AG10803 (cell line): ENCODE measurements at regions not wholly inside any gene's neighbourhood (a gene's known extent, or its start where the extent isn't known, plus 50 kb on each side); places are given as distances from the start of the nearest gene placed in this dataset.

Experiments
- DNase-seq: peaks from one replicate; pipeline ENCODE4 v3.0.0; 2010; ENCODE audit warnings: low read depth
- H3K4me3 ChIP-seq: 2 replicates; pipeline ENCODE4 v1.5.1; 2011; ENCODE audit warnings: mild to moderate bottlenecking, low read length, control low read depth
- TF ChIP-seq, protein P1 (sequence below): conservative IDR thresholded peaks from 2 replicates; pipeline ENCODE4 v1.5.1; 2011; ENCODE audit warnings: mild to moderate bottlenecking, low read length, control low read depth, inconsistent platforms

DNA sequence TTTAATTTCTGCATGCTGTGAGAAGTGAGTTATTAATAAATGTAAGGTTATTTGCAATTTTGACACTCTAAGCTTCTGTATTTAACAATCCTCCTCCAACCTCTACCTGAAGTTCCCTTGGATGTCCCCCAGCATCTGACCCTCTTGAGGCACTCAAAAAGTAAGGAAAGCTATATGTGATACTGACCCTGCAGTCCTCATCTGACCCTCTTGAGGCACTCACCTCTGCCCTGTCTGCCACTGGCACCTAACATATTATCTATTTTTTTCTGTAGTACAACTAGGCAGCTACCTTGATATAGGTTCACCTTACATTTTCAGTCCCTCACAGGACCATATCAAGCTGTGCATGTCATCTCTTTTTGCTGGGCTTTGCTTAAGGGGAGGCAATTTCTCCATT lies 583.4 kb upstream of the PKDCC start:
- DNase-seq, result no peak
- H3K4me3 ChIP-seq, result no peak overlapping the region
- TF ChIP-seq, protein P1, sequence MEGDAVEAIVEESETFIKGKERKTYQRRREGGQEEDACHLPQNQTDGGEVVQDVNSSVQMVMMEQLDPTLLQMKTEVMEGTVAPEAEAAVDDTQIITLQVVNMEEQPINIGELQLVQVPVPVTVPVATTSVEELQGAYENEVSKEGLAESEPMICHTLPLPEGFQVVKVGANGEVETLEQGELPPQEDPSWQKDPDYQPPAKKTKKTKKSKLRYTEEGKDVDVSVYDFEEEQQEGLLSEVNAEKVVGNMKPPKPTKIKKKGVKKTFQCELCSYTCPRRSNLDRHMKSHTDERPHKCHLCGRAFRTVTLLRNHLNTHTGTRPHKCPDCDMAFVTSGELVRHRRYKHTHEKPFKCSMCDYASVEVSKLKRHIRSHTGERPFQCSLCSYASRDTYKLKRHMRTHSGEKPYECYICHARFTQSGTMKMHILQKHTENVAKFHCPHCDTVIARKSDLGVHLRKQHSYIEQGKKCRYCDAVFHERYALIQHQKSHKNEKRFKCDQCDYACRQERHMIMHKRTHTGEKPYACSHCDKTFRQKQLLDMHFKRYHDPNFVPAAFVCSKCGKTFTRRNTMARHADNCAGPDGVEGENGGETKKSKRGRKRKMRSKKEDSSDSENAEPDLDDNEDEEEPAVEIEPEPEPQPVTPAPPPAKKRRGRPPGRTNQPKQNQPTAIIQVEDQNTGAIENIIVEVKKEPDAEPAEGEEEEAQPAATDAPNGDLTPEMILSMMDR, result no peak

DNA sequence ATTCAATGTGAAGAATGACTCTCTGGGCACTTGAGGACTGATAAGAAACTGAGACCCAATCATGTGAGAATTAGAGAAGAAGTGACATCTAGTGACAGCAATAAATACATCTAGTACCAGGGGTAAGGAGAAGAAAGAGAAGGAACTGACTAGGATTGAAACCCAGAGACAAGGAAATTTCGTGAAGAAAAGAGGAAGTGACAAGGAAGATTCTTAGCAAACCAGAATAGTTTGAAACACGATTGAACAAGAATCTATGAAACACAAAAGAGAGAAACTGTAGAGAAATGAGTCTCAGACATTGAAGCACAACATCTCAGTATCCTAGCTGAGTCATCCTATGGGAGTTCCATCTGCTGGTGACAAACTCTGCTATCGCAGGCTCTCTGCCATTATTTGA lies 571.9 kb upstream of the PKDCC start:
- no peak for DNase-seq
- TF ChIP-seq, protein P1, result no peak
- H3K4me3 ChIP-seq, result no peak overlapping the region

DNA sequence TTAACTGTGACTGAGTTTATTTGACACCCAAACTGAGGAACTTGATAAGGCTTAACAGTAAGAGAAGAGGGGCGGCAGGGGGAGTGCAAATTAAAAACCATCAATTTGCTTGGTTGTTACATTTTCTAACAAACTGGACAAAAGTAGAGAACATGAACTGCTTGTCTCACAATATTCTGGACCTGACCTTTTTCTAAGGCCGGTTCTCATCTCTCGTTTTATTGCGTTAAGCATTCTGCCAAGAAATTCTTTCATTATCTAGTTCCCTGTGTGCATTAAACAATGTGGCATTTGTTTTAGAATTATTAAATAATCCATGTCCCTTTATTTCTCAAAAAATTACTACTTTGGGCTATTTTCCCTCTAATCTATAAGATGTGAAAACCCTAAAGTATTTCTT lies 565.2 kb upstream of the PKDCC start:
- TF ChIP-seq, protein P1, result no peak
- no peak for DNase-seq
- H3K4me3 ChIP-seq, result no peak overlapping the region

DNA sequence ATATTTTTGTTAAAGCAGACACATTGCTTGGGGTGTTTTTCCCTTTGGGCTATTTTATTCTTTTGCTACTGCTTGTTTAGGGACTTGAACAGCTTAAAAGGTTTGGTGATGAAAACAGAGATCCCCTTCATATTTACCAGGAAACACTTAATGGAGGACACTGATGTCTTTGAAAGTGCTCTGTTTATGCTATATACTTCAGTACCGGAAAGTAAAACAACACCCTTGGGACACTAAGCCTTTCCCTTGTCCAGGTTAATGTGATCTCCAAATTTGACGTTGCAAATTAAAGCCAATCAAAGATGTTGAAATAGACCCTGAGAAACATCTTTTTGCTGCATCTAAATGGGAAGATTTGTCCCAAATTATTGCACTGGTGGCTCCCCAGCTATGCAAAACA lies 564.6 kb upstream of the PKDCC start:
- H3K4me3 ChIP-seq, result no peak overlapping the region
- no peak for DNase-seq
- TF ChIP-seq, protein P1, result no peak

GRCh38 chr2:41483982-41484857 lies 563.6 kb upstream of the PKDCC start:
- DNase-seq, result no peak
- TF ChIP-seq, protein P1, result no peak
- H3K4me3 ChIP-seq, result no peak overlapping the region

DNA sequence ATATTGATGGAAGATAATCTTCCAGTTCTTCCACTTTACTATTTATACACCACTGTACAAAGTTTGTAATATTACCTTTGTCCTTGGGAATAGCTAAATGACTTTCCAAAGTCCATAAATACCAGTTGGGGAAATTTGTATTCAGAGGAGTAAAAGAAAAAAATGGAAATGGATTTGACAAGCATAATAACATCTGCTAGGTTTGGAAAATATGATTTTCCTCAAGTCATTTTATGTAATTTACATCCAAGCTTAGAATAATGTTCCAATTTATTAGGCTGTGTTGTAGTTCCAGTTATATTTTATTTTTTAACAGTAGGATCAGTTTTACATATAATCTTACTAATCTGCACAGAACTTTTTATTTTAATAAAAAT lies 563.0 kb upstream of the PKDCC start:
- DNase-seq, result no peak
- TF ChIP-seq, protein P1, result no peak
- H3K4me3 ChIP-seq, result no peak overlapping the region

DNA sequence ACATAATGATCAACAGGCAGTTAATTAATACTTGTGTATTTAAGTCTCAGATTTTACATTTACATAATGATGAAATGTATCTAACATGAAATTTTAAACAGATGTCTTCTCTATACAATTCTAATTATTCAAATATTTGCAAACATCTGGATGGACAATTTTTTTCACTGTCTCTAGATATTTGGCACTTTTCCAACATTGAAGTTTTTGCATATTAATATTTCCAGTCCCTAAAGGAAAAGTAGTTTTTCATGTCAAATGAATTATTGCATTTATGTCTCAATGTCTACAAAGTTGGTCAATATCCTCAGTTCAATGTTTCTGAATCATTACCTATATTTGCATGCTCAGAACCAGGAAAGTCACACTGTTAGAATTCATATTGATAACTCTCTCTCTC lies 560.9 kb upstream of the PKDCC start:
- H3K4me3 ChIP-seq, result no peak overlapping the region
- no peak for DNase-seq
- TF ChIP-seq, protein P1, result no peak
